Fibroblast of skin of left biceps (primary cell): ENCODE measurements at regions not wholly inside any gene's neighbourhood (a gene's known extent, or its start where the extent isn't known, plus 50 kb on each side); places are given as distances from the start of the nearest gene placed in this dataset.
"Not testable (repeated sequence)": the region's sequence is repeated elsewhere in the genome, so short reads cannot be mapped to it uniquely, and the experiment has no call there.

Source experiments
- DNase-seq, 2 experiments: peaks; one replicate each; pipeline ENCODE4 v3.0.0-alpha.2; 2013; ENCODE audit warnings: low read depth in 2 of 2

DNA sequence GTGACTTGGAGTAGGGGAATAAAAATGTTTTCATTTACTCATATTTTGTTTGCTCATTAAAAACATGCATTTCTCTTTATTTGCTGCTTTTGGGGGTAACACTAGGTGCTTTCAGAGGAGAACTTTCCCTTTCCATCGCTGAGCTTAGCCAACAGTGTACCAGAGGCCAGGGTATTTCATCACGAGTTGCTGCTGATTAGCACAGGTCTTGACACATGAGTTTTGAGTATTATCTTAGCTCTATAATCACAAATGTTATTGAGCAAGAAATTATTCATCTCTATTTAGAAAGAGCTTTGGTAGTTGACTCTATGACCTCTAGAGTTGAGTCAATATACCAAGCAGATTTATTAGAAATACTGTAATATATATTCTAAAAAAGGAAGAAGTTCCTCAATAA lies 375.9 kb downstream of the NXPH1 start:
- no peak for DNase-seq

DNA sequence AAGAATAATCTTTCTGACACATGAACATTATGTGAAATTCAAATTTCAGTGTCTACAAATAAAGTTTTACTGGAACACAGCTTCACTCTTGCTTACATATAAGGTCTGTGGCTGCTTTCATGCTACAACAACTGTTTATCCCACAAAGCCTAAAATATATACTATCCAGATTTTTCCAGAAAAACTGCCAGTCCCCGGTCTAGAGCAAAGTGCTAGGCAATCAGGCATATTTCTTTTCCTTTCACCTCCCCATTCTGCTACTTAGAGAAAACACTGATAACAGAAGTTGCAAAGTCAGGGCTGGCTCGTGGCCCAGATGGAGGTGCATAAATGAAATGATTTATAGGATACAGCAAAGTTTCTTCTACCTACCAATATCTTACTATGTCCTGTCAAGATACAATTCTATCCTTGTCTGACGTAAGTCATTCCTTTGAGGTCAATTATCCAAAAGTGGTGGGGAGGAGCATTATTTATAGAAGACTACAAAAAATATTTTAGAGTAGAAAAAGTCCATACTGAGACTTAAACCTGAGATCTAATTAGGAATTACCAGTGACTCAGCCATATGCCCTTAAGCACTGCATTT lies 384.1 kb downstream of the NXPH1 start:
- DNase-seq = no peak

DNA sequence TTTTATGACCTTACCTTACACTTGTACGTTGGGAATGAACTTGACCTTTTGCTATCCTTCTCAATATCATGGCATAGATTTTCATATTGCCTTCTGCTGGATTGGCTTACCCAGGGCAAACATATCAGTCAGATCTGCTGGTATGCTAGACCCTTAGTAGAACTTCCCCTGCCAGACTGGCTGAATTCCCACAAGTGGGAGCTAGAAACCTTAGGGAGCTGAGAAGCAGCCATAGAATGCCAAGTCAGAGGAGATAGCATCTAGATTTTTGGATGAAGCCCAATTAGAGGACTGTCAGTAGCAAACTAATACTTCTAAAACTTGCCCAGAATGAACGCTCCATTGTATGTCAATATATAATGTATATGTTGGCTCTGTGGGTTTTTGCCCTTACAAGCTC lies 385.0 kb downstream of the NXPH1 start:
- DNase-seq = no peak

DNA sequence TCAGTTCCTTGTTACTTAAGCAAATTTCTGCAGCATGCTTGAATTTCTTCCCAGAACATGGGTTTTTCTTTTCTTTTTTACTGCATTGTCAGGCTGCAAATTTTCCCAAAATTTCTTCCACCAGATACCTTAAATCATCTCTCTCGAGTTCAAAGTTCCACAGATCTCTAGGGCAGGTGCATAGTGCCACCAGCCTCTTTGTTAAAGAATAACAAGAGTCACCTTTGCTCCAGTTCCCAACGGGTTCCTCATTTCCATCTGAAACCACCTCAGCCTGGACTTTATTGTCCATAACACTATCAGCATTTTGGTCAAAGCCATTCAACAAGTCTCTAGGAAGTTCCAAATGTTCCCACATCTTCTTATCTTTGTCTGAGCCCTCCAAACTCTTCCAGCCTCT lies 389.2 kb downstream of the NXPH1 start:
- DNase-seq = no peak

DNA sequence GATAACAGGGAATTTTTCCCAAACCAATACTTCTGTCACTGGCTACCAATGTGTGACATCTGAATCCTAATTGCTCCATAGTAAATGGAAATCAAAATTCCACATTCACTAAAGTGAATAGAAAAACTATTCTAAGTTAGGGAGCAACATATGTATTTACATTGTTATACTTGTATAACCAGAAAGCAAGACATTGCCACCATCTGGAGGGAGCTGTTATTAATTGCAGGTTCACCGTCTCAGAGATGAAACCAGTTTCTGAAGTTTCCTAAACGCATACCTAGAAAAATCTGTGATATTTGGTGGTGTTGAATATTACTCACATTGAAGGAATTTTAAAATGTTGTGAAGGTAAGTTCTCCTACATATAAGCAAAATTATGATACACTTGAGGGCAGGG lies 390.1 kb downstream of the NXPH1 start:
- DNase-seq = no peak

DNA sequence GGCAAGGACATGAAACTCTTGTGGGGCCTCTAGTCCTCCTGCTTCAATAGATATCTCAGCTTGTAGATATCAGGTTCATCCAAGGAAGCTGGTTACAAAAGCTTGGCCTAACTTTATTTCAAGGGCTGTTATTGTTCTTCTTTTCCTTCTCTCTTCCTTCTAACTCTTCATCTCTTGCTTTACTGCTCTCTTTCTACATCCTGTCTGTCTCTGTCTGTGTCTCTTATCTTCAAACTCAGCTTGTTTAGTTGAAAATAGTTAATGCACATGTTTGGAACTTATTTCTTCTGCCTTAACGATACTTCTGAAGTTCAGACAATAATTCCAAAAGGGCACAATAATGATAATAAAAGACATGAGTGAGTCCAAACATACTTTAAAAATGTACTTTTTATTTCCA lies 393.9 kb downstream of the NXPH1 start:
- no peak for DNase-seq

DNA sequence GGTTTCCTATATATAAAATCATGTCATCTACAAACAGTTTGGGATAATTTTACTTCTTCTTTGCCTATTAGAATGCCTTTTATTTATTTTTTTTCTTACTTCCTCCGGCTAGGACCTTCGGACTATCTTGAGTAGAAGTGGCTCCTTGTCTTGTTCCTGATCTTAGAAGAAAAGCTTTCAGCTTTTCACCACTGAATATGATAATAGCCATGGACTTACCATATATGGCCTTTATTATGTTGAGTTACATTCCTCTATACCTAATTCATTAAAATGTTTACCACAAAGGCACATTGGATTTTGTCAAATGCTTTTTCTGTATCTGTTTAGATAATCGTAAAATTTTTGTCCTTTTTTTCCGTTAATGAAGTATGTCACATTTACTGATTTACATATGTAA lies 395.7 kb downstream of the NXPH1 start:
- no peak for DNase-seq

DNA sequence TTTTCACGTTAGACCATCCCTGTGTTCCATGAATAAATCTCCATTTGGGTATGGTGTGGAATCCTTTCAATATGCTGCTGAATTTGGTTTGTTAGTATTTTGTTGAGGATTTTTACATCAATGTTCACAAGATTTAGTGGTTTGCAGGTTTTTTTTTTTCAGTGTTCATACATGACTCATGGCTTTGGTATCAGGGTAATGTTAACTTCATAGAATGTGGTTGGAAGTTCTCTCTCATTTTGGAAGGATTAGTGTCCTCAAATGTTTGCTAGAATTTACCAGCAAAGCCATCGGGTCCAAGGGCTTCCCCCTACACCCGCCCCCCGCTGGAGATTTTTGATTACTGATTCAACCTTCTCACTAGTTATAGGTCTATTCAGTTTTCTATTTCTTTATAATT lies 398.0 kb downstream of the NXPH1 start:
- peak; percentile 19 to 21 for DNase-seq

DNA sequence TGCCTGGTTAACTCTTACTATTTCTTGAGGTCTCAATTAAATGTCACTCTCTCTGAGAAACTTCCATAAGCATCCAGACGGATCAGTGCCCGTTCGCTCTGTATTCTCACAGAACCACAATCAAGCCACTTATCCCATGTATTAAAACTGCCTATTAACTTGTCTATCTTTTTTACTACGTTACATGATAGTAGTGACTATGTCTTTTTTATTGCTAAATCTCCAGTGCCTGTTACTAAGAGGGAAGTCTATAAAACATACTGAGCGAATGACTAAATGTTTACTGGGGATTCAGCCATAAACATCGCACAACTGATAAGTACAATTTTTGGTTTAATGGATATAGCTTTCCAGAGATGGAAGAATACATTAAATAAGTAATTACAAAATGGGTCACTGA lies 399.9 kb downstream of the NXPH1 start:
- DNase-seq = no peak

DNA sequence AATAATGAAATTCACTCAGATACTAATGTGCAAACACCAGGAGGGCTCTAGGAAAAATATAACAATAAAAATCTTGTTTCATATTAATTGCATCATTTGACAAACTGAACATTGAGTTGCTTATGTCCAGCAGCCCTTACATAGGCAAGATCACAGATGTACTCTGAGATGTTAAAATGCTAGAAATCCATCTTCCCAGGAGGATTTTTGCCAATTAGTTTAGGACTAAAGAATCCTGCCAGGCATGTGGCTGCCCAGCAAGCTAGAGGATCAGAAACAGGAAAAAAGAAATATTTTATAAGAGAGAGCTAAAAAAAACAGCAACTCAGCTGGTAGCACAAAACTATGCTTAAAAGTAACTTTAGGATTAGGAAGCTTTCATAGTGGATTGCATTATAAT lies 407.8 kb downstream of the NXPH1 start:
- no peak for DNase-seq

DNA sequence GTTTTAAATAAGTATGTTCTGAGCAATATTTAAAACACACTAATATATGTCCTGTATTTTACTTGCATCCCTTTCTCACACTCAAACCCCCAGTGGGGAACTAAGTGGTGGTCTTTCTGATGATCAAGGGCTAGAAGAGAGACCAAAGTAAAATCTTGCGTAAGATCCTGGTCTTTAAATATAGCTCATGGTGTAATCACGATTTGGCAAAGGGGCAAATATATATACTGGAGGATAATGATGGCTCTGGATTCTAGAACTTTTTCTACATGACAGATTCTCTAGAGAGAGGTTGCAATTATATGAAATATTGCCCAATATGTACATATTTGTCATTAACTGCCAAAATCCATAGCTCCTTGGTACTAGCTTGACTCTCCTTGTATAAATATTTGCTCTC lies 438.3 kb downstream of the NXPH1 start:
- no peak for DNase-seq

DNA sequence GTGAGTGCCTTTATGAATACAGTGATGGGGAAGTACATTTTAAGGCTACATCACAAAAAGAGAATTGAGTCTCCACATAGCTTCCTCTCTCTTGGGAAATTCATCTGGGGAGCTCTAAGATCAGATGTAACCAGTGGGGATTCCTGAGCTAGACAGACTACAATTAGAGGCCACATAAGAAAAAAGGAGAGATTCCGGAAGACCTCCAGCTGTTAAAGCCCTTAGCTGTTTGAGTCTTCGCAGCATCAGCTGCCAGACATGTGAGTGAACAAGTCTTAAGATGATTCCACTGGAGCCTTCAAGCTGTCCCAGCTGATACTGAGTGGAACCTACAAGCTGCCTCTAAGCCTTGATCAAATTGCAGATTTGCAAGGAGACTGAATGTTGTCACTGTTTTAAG lies 448.5 kb downstream of the NXPH1 start:
- DNase-seq = no peak

DNA sequence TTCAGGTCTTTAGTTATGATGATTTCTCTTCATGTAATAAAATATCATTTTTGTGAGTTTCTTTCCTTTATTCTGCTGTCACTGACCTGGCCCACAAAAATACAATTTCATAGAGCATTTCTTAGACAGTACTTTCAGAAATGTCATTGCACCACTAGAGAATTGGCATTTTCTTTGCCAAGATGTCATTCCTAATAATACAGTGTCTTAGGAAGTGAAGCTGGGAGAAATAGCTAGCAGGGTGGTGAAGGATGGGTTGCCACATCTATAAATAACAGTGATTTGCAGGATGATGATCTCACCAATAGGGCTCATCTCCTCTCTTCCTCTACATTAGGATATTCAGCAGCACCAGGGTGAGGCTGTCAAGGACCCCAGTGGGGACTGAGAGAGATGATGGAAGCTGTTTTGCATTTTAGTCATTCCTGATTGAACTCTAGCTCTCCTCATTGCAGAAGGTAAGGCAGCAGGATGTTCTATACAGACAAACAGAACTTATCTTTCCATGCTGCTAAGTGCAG lies 452.1 kb downstream of the NXPH1 start:
- no peak for DNase-seq

DNA sequence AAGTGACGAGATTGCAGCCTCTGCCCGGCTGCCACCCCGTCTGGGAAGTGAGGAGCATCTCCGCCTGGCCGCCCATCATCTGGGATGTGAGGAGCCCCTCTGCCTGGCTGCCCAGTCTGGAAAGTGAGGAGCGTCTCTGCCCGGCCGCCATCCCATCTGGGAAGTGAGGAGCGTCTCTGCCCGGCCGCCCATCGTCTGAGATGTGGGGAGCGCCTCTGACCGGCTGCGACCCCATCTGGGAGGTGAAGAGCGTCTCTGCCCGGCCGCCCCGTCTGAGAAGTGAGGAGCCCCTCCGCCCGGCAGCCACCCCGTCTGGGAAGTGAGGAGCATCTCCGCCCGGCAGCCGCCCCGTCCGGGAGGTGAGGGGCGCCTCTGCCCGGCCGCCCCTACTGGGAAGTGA lies 456.9 kb downstream of the NXPH1 start:
- DNase-seq = not testable (repeated sequence)

DNA sequence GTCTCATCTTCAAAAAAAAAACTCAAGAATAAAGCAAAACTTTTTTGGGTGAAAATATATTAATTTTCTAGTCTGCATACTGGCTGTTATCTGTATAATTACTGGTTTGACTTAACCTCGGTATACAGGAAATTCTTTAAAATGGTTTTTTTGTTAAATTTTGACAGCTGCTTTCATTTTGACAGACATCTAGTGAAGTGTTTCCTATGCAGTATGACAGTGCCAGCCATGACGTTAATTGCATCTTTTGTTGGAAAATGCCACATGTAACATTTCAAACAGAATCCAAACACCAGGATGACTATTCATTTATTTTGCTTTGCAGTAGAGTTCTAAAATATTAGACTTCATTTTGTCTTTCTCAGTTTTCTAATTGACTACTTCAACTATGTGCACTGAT lies 460.4 kb downstream of the NXPH1 start:
- no peak for DNase-seq

DNA sequence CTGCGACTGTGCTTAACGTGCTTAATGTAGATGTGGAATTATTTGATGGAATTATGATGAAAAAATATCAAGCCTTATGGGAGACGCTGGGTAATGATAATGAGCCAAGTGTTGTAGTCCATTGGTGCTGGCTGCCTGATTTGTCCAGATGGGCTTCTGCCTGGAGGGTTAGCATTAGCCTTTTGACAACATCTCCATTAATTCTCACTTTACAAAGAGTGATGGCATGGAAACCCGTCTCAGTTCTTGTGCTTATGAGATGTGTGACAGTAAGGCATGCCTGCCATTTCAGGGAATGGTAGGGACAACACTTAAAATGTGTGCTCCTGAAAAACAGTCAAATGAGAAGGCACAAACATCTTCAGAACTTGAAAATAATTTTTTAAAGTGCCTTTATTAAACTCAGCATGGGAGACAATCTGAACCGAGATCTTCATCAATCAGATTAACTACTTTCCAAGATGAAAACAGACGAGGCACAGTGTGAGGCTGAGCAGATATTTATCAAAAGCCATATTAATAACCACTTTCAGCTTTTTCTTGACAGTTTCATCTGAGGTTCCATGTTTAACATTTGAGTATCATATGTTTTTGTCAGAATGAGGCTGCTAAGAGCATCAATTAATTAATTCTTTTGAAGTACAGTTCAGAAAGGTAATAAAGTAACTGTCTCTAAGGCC lies 473.1 kb downstream of the NXPH1 start:
- no peak for DNase-seq

DNA sequence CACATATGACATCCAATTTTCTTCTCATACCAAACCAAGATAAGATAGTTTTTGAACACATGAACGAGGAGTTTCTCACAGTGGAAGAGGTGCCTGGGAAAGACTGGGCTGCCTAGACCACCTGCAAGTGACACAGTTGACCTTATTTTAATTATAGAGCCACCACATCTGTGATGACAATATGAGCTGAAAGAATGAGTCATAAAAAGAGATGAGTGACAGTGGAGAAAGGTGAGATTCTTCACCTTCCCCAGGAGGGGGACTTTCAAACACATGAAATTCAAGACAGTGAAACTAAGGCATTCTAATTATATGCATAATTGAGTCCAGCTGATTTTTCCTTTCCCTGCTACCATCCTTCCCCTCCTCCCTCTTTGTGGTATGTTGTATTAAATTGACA lies 475.5 kb downstream of the NXPH1 start:
- no peak for DNase-seq

DNA sequence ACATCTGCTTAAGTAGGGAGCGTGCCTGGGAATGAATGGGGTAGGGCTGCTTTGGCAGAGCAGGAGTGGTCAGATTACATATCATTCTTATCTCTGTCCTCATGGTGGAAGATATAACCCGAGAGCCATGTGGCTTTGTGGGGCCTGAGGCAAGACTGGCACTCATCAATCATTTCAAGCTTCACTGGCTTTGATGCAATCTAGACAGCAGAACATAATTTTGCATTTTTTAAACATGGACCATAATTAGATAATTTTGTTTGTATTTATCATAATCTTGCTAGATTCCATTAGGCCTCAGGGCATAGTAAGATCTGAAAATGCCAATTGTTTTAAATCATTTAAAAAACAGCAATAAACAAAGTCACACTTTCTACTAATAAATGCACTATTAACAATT lies 480.3 kb downstream of the NXPH1 start:
- DNase-seq = no peak

DNA sequence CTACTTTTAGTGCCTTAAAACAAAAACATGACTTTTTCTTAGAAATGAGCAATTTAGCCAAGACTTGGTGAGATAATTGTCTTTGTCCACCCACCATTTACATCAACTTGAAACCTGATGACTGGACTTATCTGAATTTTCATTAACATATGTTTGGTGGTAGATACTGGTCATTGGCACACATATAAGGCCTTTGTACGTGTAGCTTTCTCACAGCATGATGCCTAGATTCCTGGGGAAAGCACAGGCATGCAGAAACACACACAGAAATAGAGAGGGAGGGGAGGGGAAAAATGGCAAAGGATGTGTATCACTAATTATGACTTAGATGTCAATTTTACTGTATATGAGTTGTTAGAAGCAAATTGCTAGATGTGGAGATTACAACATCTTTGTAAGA lies 488.4 kb downstream of the NXPH1 start:
- DNase-seq = no peak

DNA sequence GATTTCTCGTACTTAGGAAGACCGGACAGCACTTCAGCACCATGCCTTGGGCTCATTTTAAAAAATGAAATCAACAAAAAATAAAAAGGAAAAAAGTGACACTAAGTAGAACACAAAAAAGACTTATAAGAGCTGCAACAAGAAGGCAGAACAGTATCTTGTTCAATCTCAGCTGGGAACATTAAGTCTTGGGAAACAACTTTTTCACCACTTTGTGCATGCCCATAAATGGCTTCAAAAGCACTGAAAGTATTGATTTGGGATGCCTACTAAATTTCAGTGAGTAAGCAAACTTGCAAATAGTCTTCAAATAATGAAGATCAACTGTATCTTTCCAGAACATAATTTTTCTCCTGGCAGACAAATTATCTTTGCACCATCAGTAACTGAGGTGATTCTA lies 489.3 kb downstream of the NXPH1 start:
- DNase-seq = no peak

DNA sequence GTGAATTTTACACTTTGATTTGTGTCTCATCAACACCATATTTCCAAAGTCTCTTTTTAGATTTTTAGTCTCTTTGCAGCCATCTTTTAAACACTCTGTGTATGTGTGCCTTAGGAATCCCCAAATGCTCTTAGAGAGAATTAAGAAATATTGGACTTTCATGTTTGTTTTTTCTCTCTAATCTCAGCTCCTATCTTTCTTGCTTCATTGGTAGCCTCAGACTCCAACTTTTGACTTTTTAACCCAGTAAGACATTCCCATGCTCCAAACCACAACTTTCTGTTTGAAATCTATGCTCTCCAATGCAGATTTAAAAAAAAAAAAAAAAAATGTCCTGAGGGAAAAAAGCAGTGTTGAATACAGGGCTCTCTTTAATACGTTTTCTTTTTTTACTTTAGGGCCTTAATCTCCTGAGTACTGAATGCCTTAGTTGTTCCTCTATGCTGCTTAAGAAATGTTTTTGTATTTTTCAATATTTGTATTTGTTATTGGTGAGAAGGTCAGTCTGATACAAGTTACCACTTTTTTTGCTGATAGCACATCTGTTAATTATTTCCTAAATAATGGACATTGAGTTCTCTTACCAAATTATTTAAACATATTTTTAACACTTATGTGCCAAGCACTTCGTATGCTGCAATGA lies 489.9 kb downstream of the NXPH1 start:
- no peak for DNase-seq

DNA sequence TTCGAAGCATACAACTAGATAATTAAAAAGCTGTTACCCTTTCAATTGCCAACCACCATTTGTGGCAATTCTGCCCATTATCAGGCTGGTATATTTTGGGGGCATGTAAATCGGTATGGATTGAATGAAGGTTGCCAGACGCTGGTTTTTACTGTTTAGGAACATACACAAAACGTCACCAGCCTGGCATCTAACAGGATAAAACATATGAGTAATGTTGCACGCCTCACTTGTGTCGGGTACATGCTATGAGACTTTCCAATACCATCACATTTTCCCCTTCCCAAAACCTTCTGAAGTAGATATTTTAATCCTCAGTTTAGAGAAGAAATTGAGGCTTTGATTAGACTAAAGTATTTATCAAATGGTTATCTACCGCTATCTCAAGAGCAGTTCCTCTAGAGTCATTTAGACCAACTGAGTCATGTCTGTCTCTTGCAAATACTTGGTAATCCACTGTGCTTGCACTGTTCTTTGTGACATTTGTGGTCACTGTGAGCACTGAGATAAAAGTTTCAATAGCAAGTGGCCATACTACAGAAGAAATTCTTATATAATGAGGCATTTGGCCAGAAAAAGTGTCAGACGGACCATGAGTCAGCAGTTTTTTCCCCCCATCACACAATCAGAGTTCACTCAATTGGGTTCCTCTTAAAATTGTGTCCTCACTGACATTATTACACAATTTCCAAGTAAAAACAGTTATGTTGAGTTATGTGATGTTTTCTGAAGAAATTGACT lies 498.7 kb downstream of the NXPH1 start:
- no peak for DNase-seq

DNA sequence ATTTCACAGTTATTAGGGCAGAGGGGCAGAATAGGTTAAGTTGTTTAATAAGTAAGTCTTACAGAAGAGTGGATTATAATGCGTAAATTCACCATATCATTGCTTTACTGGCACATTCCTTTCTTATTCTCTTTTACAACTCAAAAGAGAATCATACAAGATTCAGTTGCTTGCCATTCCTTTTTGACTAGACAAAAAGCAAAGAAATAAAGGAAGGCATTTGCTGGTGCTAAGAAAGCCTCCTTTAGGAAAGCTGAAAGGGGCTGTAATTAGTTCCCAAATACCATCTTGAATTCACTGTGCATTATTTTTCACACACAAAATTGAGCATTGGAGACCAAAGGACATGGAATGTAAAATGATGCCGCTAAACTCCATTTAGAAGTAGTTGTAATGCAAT lies 499.3 kb downstream of the NXPH1 start:
- DNase-seq = no peak
